DND-41 (cell line): ENCODE measurements at regions not wholly inside any gene's neighbourhood (a gene's known extent, or its start where the extent isn't known, plus 50 kb on each side); places are given as distances from the start of the nearest gene placed in this dataset.

Source experiments
- CTCF ChIP-seq: IDR thresholded peaks from 2 replicates; pipeline ENCODE4 v1.5.1; 2012; ENCODE audit warnings: borderline replicate concordance, low read length, moderate library complexity, mild to moderate bottlenecking; ENCODE audit not compliant: poor library complexity, severe bottlenecking; ENCODE audit errors: extremely low read depth
- EZH2 ChIP-seq: IDR thresholded peaks from 3 replicates; pipeline ENCODE4 v1.6.1; 2012; ENCODE audit warnings: borderline replicate concordance, low read depth, mild to moderate bottlenecking, moderate library complexity, low read length, inconsistent platforms; ENCODE audit not compliant: severe bottlenecking

GRCh38 chr9:108108280-108108851, 618.8 kb upstream of the KLF4 start:
- no peak for TF ChIP-seq CTCF
- no peak for TF ChIP-seq EZH2
